HG02840 (cell line): ENCODE measurements at regions not wholly inside any gene's neighbourhood (a gene's known extent, or its start where the extent isn't known, plus 50 kb on each side); places are given as distances from the start of the nearest gene placed in this dataset.
"Not testable (repeated sequence)": the region's sequence is repeated elsewhere in the genome, so short reads cannot be mapped to it uniquely, and the experiment has no call there.

ENCODE experiments used
- ATAC-seq: cut with Tn5 transposase; IDR thresholded peaks from one replicate; pipeline ENCODE4 v1.9.1; 2021; ENCODE audit warnings: mild to moderate bottlenecking, moderate library complexity, moderate number of reproducible peaks; ENCODE audit not compliant: unreplicated experiment, low FRiP score

- not testable (repeated sequence) for ATAC-seq
Measured at GRCh38 chr12:74174961-74175360, 362.7 kb upstream of the ATXN7L3B start.

- ATAC-seq: no peak
Measured at GRCh38 chr12:74185360-74185759, 352.3 kb upstream of the ATXN7L3B start.

GRCh38 chr12:74193191-74193590, 344.4 kb upstream of the ATXN7L3B start:
- no peak for ATAC-seq

GRCh38 chr12:74204236-74204635, 333.4 kb upstream of the ATXN7L3B start:
- no peak for ATAC-seq

GRCh38 chr12:74227846-74228545, 309.6 kb upstream of the ATXN7L3B start:
- ATAC-seq: no peak

- no peak for ATAC-seq
Measured at GRCh38 chr12:74229671-74230070, 308.0 kb upstream of the ATXN7L3B start.

- ATAC-seq: no peak
Measured at GRCh38 chr12:74235342-74235741, 302.3 kb upstream of the ATXN7L3B start.

- no peak for ATAC-seq
Measured at GRCh38 chr12:74241341-74241740, 296.3 kb upstream of the ATXN7L3B start.

GRCh38 chr12:74242088-74242487, 295.5 kb upstream of the ATXN7L3B start:
- ATAC-seq: no peak

- no peak for ATAC-seq
Measured at GRCh38 chr12:74245458-74245857, 292.2 kb upstream of the ATXN7L3B start.

GRCh38 chr12:74250891-74251290, 286.7 kb upstream of the ATXN7L3B start:
- ATAC-seq: no peak

- ATAC-seq: not testable (repeated sequence)
Measured at GRCh38 chr12:74253826-74254225, 283.8 kb upstream of the ATXN7L3B start.

GRCh38 chr12:74254784-74255183, 282.9 kb upstream of the ATXN7L3B start:
- ATAC-seq: no peak

- ATAC-seq: no peak
Measured at GRCh38 chr12:74259199-74259598, 278.4 kb upstream of the ATXN7L3B start.

GRCh38 chr12:74264692-74265091, 272.9 kb upstream of the ATXN7L3B start:
- ATAC-seq: no peak

- ATAC-seq: not testable (repeated sequence)
Measured at GRCh38 chr12:74269355-74269754, 268.3 kb upstream of the ATXN7L3B start.

GRCh38 chr12:74280156-74280655, 257.4 kb upstream of the ATXN7L3B start:
- no peak for ATAC-seq

- not testable (repeated sequence) for ATAC-seq
Measured at GRCh38 chr12:74281401-74282180, 256.0 kb upstream of the ATXN7L3B start.

- ATAC-seq: no peak
Measured at GRCh38 chr12:74283646-74284045, 254.0 kb upstream of the ATXN7L3B start.

GRCh38 chr12:74285773-74286172, 251.9 kb upstream of the ATXN7L3B start:
- no peak for ATAC-seq

- ATAC-seq: no peak
Measured at GRCh38 chr12:74286254-74286653, 251.4 kb upstream of the ATXN7L3B start.
